ENCODE measurements at regions not wholly inside any gene's neighbourhood (a gene's known extent, or its start where the extent isn't known, plus 50 kb on each side); places are given as distances from the start of the nearest gene placed in this dataset.

GRCh38 chr7:121517591-121517990 is 121.5 kb upstream of the FAM3C start:
- no peak for DNase-seq
- Histone ChIP-seq H3F3A (ENCODE audit: insufficient read depth, low read length) (no peaks in the 10 kb centered on the region), H3K4me1 (ENCODE audit: low read length) (peaks cover 11% of the 10 kb centered on the region), H3K4me3 (ENCODE audit: low read length) (no peak overlapping the region), H3K9me2 (replicated peaks; ENCODE audit: insufficient read depth, low read length) (no peaks in the 10 kb centered on the region), H3K4me2 (ENCODE audit: low read depth, low read length) (no peak overlapping the region), H3K27ac (ENCODE audit: low read length) (no peak overlapping the region), H3K27me3 (replicated peaks; ENCODE audit: insufficient read depth, low read length) (no peaks in the 10 kb centered on the region), H4K20me1 (ENCODE audit: insufficient read depth, low read length) (no peaks in the 10 kb centered on the region), H3K36me3 (replicated peaks; ENCODE audit: insufficient read depth, low read length) (no peaks in the 10 kb centered on the region), H3K79me2 (ENCODE audit: low read length) (no peaks in the 10 kb centered on the region), H3K9ac (ENCODE audit: low read length) (no peak overlapping the region), H3K9me3 (replicated peaks; ENCODE audit: insufficient read depth, low read length) (no peaks in the 10 kb centered on the region), H2AFZ (ENCODE audit: low read length) (no peak overlapping the region)
- no peak for TF ChIP-seq EZH2phosphoT487 (IDR thresholded peaks at IDR 0.05; ENCODE audit: low read length)
- no peak for TF ChIP-seq CTCF (IDR thresholded peaks at IDR 0.05; ENCODE audit: low read length)
- TF ChIP-seq EZH2 (optimal IDR thresholded peaks at IDR 0.05; ENCODE audit: low read depth, low read length): no peak

GRCh38 chr7:121516821-121517220 is 120.7 kb upstream of the FAM3C start:
- TF ChIP-seq CTCF (IDR thresholded peaks at IDR 0.05; ENCODE audit: low read length): no peak
- Histone ChIP-seq H3K4me2 (ENCODE audit: low read depth, low read length) (no peak overlapping the region), H2AFZ (ENCODE audit: low read length) (no peak overlapping the region), H3K79me2 (ENCODE audit: low read length) (no peaks in the 10 kb centered on the region), H3F3A (ENCODE audit: insufficient read depth, low read length) (no peaks in the 10 kb centered on the region), H3K4me3 (ENCODE audit: low read length) (no peak overlapping the region), H4K20me1 (ENCODE audit: insufficient read depth, low read length) (no peaks in the 10 kb centered on the region), H3K9me3 (replicated peaks; ENCODE audit: insufficient read depth, low read length) (no peaks in the 10 kb centered on the region), H3K9me2 (replicated peaks; ENCODE audit: insufficient read depth, low read length) (no peaks in the 10 kb centered on the region), H3K36me3 (replicated peaks; ENCODE audit: insufficient read depth, low read length) (no peaks in the 10 kb centered on the region), H3K27me3 (replicated peaks; ENCODE audit: insufficient read depth, low read length) (no peaks in the 10 kb centered on the region), H3K4me1 (ENCODE audit: low read length) (peaks cover 11% of the 10 kb centered on the region), H3K9ac (ENCODE audit: low read length) (no peak overlapping the region), H3K27ac (ENCODE audit: low read length) (no peak overlapping the region)
- no peak for DNase-seq

- no peak overlapping the region for H2AFZ ChIP-seq (ENCODE audit: low read length)
- H3K79me2 ChIP-seq (ENCODE audit: low read length): no peaks in the 10 kb centered on the region
- H3K4me2 ChIP-seq (ENCODE audit: low read depth, low read length): no peak overlapping the region
Observed at GRCh38 chr7:121515630-121516401, 119.7 kb upstream of the FAM3C start.

More at GRCh38 chr7:121515630-121516401, 119.7 kb upstream of the FAM3C start:
- TF ChIP-seq EZH2 (optimal IDR thresholded peaks at IDR 0.05; ENCODE audit: low read depth, low read length) (no peak), CTCF (IDR thresholded peaks at IDR 0.05; ENCODE audit: low read length) (no peak), EZH2phosphoT487 (IDR thresholded peaks at IDR 0.05; ENCODE audit: low read length) (no peak)
- no peak overlapping the region for H3K9ac ChIP-seq (ENCODE audit: low read length)
- H4K20me1 ChIP-seq (ENCODE audit: insufficient read depth, low read length): no peaks in the 10 kb centered on the region
- no peaks in the 10 kb centered on the region for H3K9me3 ChIP-seq (replicated peaks; ENCODE audit: insufficient read depth, low read length)
- no peak for DNase-seq
- H3K36me3 ChIP-seq (replicated peaks; ENCODE audit: insufficient read depth, low read length): no peaks in the 10 kb centered on the region
- peaks cover 3% of the 10 kb centered on the region for H3K4me1 ChIP-seq (ENCODE audit: low read length)
- H3K9me2 ChIP-seq (replicated peaks; ENCODE audit: insufficient read depth, low read length): no peaks in the 10 kb centered on the region
- no peak overlapping the region for H3K4me3 ChIP-seq (ENCODE audit: low read length)
- H3K27me3 ChIP-seq (replicated peaks; ENCODE audit: insufficient read depth, low read length): no peaks in the 10 kb centered on the region
- H3F3A ChIP-seq (ENCODE audit: insufficient read depth, low read length): no peaks in the 10 kb centered on the region
- no peak overlapping the region for H3K27ac ChIP-seq (ENCODE audit: low read length)

Measured in MM.1S (cell line).